H9 (cell line): ENCODE measurements at regions not wholly inside any gene's neighbourhood (a gene's known extent, or its start where the extent isn't known, plus 50 kb on each side); places are given as distances from the start of the nearest gene placed in this dataset.

Source experiments
- DNase-seq: peaks from one replicate; pipeline ENCODE4 v3.0.0-alpha.2; 2017
- H2AFZ ChIP-seq: one replicate; pipeline ENCODE4 v1.6.1; 2013; ENCODE audit warnings: mild to moderate bottlenecking, low read length, control low read depth, moderate library complexity
- H2AK5ac ChIP-seq: 2 replicates; pipeline ENCODE4 v1.6.1; 2013; ENCODE audit warnings: low read length, control low read depth, mixed read lengths; ENCODE audit not compliant: insufficient read length
- H2BK120ac ChIP-seq: one replicate; pipeline ENCODE4 v1.6.1; 2013; ENCODE audit warnings: low read depth, mild to moderate bottlenecking, low read length, control low read depth, inconsistent platforms; ENCODE audit not compliant: poor library complexity, severe bottlenecking
- H2BK12ac ChIP-seq: 2 replicates; pipeline ENCODE4 v1.6.1; 2013; ENCODE audit warnings: low read length, control low read depth, mixed read lengths, low read depth; ENCODE audit not compliant: insufficient read length
- H2BK15ac ChIP-seq: 2 replicates; pipeline ENCODE4 v1.6.1; 2013; ENCODE audit warnings: low read depth, low read length, control low read depth
- H2BK20ac ChIP-seq: one replicate; pipeline ENCODE4 v1.6.1; 2013; ENCODE audit warnings: low read depth, mild to moderate bottlenecking, low read length, control low read depth, inconsistent platforms; ENCODE audit not compliant: poor library complexity, severe bottlenecking
- H2BK5ac ChIP-seq: 2 replicates; pipeline ENCODE4 v1.6.1; 2013; ENCODE audit warnings: low read length, control low read depth, mixed read lengths; ENCODE audit not compliant: insufficient read length
- H3K14ac ChIP-seq: 2 replicates; pipeline ENCODE4 v1.6.1; 2013; ENCODE audit warnings: low read length, control low read depth; ENCODE audit not compliant: insufficient read depth
- H3K18ac ChIP-seq: 2 replicates; pipeline ENCODE4 v1.6.1; 2013; ENCODE audit warnings: low read depth, mild to moderate bottlenecking, mixed read lengths, low read length, control low read depth; ENCODE audit not compliant: insufficient read length
- H3K23ac ChIP-seq: 2 replicates; pipeline ENCODE4 v1.6.1; 2013; ENCODE audit warnings: low read length, control low read depth, mixed read lengths, low read depth; ENCODE audit not compliant: insufficient read length
- H3K23me2 ChIP-seq: 2 replicates; pipeline ENCODE4 v1.6.1; 2013; ENCODE audit warnings: low read depth, mild to moderate bottlenecking, mixed read lengths, low read length, control low read depth; ENCODE audit not compliant: insufficient read length, poor library complexity, severe bottlenecking
- H3K27ac ChIP-seq: 2 replicates; pipeline ENCODE4 v1.5.1; 2013; ENCODE audit warnings: low read length, control low read depth, mixed read lengths, low read depth; ENCODE audit not compliant: insufficient read length
- H3K27me3 ChIP-seq: 2 replicates; pipeline ENCODE4 v1.6.1; 2013; ENCODE audit warnings: low read length, control low read depth, inconsistent platforms; ENCODE audit not compliant: insufficient read depth
- H3K4ac ChIP-seq: 2 replicates; pipeline ENCODE4 v1.6.1; 2013; ENCODE audit warnings: low read depth, mild to moderate bottlenecking, control low read depth, inconsistent platforms, low read length, moderate library complexity
- H3K4me1 ChIP-seq: 2 replicates; pipeline ENCODE4 v1.6.1; 2013; ENCODE audit warnings: low read length, control low read depth, inconsistent platforms; ENCODE audit not compliant: insufficient read depth
- H3K4me2 ChIP-seq: 2 replicates; pipeline ENCODE4 v1.6.1; 2013; ENCODE audit warnings: low read length, control low read depth, mixed read lengths; ENCODE audit not compliant: insufficient read length, insufficient read depth
- H3K56ac ChIP-seq: 2 replicates; pipeline ENCODE4 v1.6.1; 2013; ENCODE audit warnings: low read depth, mild to moderate bottlenecking, mixed read lengths, low read length, control low read depth; ENCODE audit not compliant: insufficient read length
- H3K79me1 ChIP-seq: 2 replicates; pipeline ENCODE4 v1.6.1; 2013; ENCODE audit warnings: low read depth, mild to moderate bottlenecking, moderate library complexity, low read length, control low read depth, inconsistent platforms; ENCODE audit not compliant: insufficient read depth, poor library complexity, severe bottlenecking
- H3K79me2 ChIP-seq: 2 replicates; pipeline ENCODE4 v1.6.1; 2013; ENCODE audit warnings: low read length, control low read depth, inconsistent platforms; ENCODE audit not compliant: insufficient read depth
- H3K9ac ChIP-seq: 2 replicates; pipeline ENCODE4 v1.6.1; 2013; ENCODE audit warnings: low read length, control low read depth, mixed read lengths; ENCODE audit not compliant: insufficient read length; ENCODE audit errors: extremely low read depth
- H3K9me3 ChIP-seq: one replicate; pipeline ENCODE4 v1.6.1; 2013; ENCODE audit warnings: low read depth, low read length, inconsistent platforms; ENCODE audit not compliant: control insufficient read depth
- H3T11ph ChIP-seq: one replicate; pipeline ENCODE4 v1.6.1; 2013; ENCODE audit warnings: mild to moderate bottlenecking, low read length, control low read depth, inconsistent platforms
- H4K20me1 ChIP-seq: one replicate; pipeline ENCODE4 v1.6.1; 2013; ENCODE audit not compliant: control insufficient read depth, insufficient read length, insufficient read depth
- H4K5ac ChIP-seq: 2 replicates; pipeline ENCODE4 v1.6.1; 2013; ENCODE audit warnings: low read depth, mild to moderate bottlenecking, mixed read lengths, low read length, control low read depth; ENCODE audit not compliant: insufficient read length
- H4K8ac ChIP-seq: replicated peaks from 2 replicates; pipeline ENCODE4 v1.6.1; 2013; ENCODE audit warnings: low read length, control low read depth, mixed read lengths, low read depth; ENCODE audit not compliant: insufficient read length
- H4K91ac ChIP-seq: 2 replicates; pipeline ENCODE4 v1.6.1; 2013; ENCODE audit warnings: low read depth, mild to moderate bottlenecking, moderate library complexity, mixed read lengths, low read length, control low read depth; ENCODE audit not compliant: insufficient read length
- H3K27ac Mint-ChIP-seq, 3 experiments: 2 replicates in 2 of 3; 3 replicates in 1 of 3; pipeline ENCODE4 v1.8.0; 2020 to 2021; ENCODE audit warnings: mixed read lengths in 3 of 3, mild to moderate bottlenecking in 1 of 3, moderate library complexity in 1 of 3
- H3K27me3 Mint-ChIP-seq: 2 replicates; pipeline ENCODE4 v1.8.0; 2021; ENCODE audit warnings: low read depth, mild to moderate bottlenecking, moderate library complexity, mixed read lengths
- H3K36me3 Mint-ChIP-seq, 3 experiments: 2 replicates in 2 of 3; 3 replicates in 1 of 3; pipeline ENCODE4 v1.8.0; 2020 to 2021; ENCODE audit warnings: low read depth in 3 of 3, mixed read lengths in 3 of 3; ENCODE audit not compliant: insufficient read depth in 1 of 3
- H3K4me1 Mint-ChIP-seq, 2 experiments: 2 replicates each; pipeline ENCODE4 v1.8.0; 2020; ENCODE audit warnings: mixed read lengths in 2 of 2
- H3K4me3 Mint-ChIP-seq, 2 experiments: 2 replicates in 1 of 2; 3 replicates in 1 of 2; pipeline ENCODE4 v1.8.0; 2020 to 2021; ENCODE audit warnings: mild to moderate bottlenecking in 2 of 2, mixed read lengths in 2 of 2, moderate library complexity in 1 of 2
- H3K9me3 Mint-ChIP-seq, 2 experiments: 2 replicates in 1 of 2; 3 replicates in 1 of 2; pipeline ENCODE4 v1.8.0; 2020; ENCODE audit warnings: mild to moderate bottlenecking in 2 of 2, mixed read lengths in 2 of 2, moderate library complexity in 1 of 2
- WGBS: extraction: QIAGEN DNeasy Blood & Tissue Kit; methylation state at CpG from one replicate; pipeline ENCODE4 v1.1.7; 2013; ENCODE audit warnings: missing lambda C conversion rate, low lambda C conversion rate, mixed read lengths; ENCODE audit not compliant: insufficient read length; ENCODE audit errors: extremely low coverage; 5-methylcytosine and 5-hydroxymethylcytosine counted together
- TF ChIP-seq, protein P1 (sequence below): fragments of 200-600 bp; sonication (generic); conservative IDR thresholded peaks from 3 replicates; pipeline ENCODE4 v1.8.0; 2021; ENCODE audit warnings: antibody characterized with exemption, mild to moderate bottlenecking

- no peak overlapping the region for H3K14ac ChIP-seq
- no peak overlapping the region for H3K18ac ChIP-seq
- H3K4me1 Mint-ChIP-seq, result peaks cover 7 to 18% of the 10 kb centered on the region in 2 experiments
- H3K23ac ChIP-seq, result no peak overlapping the region
- H4K5ac ChIP-seq, result no peak overlapping the region
- no peak for DNase-seq
- no peak overlapping the region for H3K4me2 ChIP-seq
- H2BK12ac ChIP-seq, result no peak overlapping the region
- H3K23me2 ChIP-seq, result no peaks in the 10 kb centered on the region
- peaks cover 2% of the 10 kb centered on the region; the same call in 1 of the 2 replicates for H3K4me1 ChIP-seq
- H3K27ac Mint-ChIP-seq, result no peak overlapping the region
- H3K27me3 ChIP-seq, result no peaks in the 10 kb centered on the region
- H4K91ac ChIP-seq, result no peak overlapping the region
- no peak overlapping the region for H2BK15ac ChIP-seq
- no peak overlapping the region for H2BK5ac ChIP-seq
- no peaks in the 10 kb centered on the region for H3K79me2 ChIP-seq
- peaks cover 19 to 34% (median 20%) of the 10 kb centered on the region in 3 experiments for H3K36me3 Mint-ChIP-seq
- TF ChIP-seq, protein P1, sequence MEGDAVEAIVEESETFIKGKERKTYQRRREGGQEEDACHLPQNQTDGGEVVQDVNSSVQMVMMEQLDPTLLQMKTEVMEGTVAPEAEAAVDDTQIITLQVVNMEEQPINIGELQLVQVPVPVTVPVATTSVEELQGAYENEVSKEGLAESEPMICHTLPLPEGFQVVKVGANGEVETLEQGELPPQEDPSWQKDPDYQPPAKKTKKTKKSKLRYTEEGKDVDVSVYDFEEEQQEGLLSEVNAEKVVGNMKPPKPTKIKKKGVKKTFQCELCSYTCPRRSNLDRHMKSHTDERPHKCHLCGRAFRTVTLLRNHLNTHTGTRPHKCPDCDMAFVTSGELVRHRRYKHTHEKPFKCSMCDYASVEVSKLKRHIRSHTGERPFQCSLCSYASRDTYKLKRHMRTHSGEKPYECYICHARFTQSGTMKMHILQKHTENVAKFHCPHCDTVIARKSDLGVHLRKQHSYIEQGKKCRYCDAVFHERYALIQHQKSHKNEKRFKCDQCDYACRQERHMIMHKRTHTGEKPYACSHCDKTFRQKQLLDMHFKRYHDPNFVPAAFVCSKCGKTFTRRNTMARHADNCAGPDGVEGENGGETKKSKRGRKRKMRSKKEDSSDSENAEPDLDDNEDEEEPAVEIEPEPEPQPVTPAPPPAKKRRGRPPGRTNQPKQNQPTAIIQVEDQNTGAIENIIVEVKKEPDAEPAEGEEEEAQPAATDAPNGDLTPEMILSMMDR, result no peak
- no peak overlapping the region for H2BK20ac ChIP-seq
- no peak overlapping the region for H3K9ac ChIP-seq
- H4K8ac ChIP-seq, result no peak overlapping the region
- no peaks in the 10 kb centered on the region for H3K79me1 ChIP-seq
- no peak overlapping the region for H3K27ac ChIP-seq
- no peak overlapping the region for H2BK120ac ChIP-seq
- H3K9me3 Mint-ChIP-seq, result peaks cover 22 to 30% of the 10 kb centered on the region in 2 experiments
- H3K27me3 Mint-ChIP-seq, result peaks cover 7% of the 10 kb centered on the region
- H3K4me3 Mint-ChIP-seq, result no peak overlapping the region
- no peak overlapping the region for H3K4ac ChIP-seq
- H3K56ac ChIP-seq, result no peak overlapping the region
- H3K9me3 ChIP-seq, result no peaks in the 10 kb centered on the region
- H2AFZ ChIP-seq, result no peak overlapping the region
- no peak overlapping the region for H2AK5ac ChIP-seq
- no CpG with 5 or more reads among the region's 6 CpGs for WGBS
- H3T11ph ChIP-seq, result no peak overlapping the region
- H4K20me1 ChIP-seq, result no peaks in the 10 kb centered on the region
Measured at GRCh38 chr6:4472969-4473642, 303.1 kb upstream of the CDYL start.
